ENCODE measurements at regions not wholly inside any gene's neighbourhood (a gene's known extent, or its start where the extent isn't known, plus 50 kb on each side); places are given as distances from the start of the nearest gene placed in this dataset.
"Not testable (repeated sequence)": the region's sequence is repeated elsewhere in the genome, so short reads cannot be mapped to it uniquely, and the experiment has no call there.

GRCh38 chr2:34810456-34810855, 1211.4 kb upstream of the FAM98A start:
- DNase-seq = no peak
- H3K27me3 ChIP-seq = no peaks in the 10 kb centered on the region
- H3K36me3 ChIP-seq = no peaks in the 10 kb centered on the region
- no peaks in the 10 kb centered on the region for H3K4me1 ChIP-seq
- no peak overlapping the region for H3K4me3 ChIP-seq
- no peak overlapping the region for H3K27ac ChIP-seq
- TF ChIP-seq POLR2A (IDR thresholded peaks at IDR 0.05) (no peak), CTCF (IDR thresholded peaks at IDR 0.05) (no peak)
- no peaks in the 10 kb centered on the region for H3K9me3 ChIP-seq

- no peak overlapping the region for H3K4me3 ChIP-seq
- TF ChIP-seq CTCF (IDR thresholded peaks at IDR 0.05) = no peak
- no peak for TF ChIP-seq POLR2A (IDR thresholded peaks at IDR 0.05)
- H3K27me3 ChIP-seq = no peaks in the 10 kb centered on the region
- H3K9me3 ChIP-seq = no peaks in the 10 kb centered on the region
- no peaks in the 10 kb centered on the region for H3K36me3 ChIP-seq
- H3K4me1 ChIP-seq = no peaks in the 10 kb centered on the region
- no peak for DNase-seq
- H3K27ac ChIP-seq = no peak overlapping the region
These were observed 1209.3 kb upstream of the FAM98A start for GRCh38 chr2:34808426-34808825.

DNA sequence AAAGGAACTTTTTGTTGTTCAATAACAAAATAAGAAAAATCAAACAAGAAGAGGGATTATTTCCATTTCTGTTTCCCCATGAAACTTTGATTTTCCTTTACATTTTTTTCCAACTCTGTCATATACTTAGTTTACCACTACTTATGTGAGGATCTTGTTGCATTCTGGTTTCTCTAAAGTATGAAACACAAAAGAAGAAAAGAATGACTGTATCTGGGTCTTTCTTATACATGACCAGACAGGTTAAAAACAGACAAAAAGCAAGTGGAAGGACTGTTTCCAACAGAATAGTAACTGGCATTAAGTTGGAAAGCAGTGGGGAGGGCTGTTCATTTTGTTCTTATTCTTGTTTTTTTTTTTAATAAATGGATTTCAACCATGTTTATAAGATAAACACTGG, 1207.8 kb upstream of the FAM98A start:
- Histone ChIP-seq H3K27me3 (no peaks in the 10 kb centered on the region), H3K27ac (no peak overlapping the region), H3K9me3 (no peaks in the 10 kb centered on the region), H3K36me3 (no peaks in the 10 kb centered on the region), H3K4me3 (no peak overlapping the region), H3K4me1 (no peaks in the 10 kb centered on the region)
- DNase-seq = no peak
- no peak for TF ChIP-seq POLR2A (IDR thresholded peaks at IDR 0.05)
- TF ChIP-seq CTCF (IDR thresholded peaks at IDR 0.05) = no peak

DNA sequence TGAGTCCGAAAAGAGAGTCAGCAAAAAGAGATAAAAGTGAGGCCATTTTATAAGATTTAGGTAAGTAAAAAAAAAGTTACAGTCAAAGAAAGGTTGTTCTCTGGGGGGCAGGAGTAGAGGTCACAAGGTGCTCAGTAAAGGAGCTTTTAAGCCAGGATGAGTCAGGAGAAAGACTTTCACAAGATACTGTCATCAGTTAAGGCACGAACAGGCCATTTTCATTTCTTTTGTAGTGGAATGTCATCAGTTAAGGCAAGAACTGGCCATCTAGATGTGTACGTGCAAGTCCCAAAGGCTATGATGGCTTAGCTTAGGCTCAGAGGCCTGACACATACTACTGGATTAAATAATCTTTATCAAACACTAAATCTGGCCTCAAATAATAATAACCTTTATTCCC, 1207.3 kb upstream of the FAM98A start:
- no peaks in the 10 kb centered on the region for H3K27me3 ChIP-seq
- H3K4me1 ChIP-seq = no peaks in the 10 kb centered on the region
- no peak for DNase-seq
- no peak overlapping the region for H3K27ac ChIP-seq
- no peak overlapping the region for H3K4me3 ChIP-seq
- no peak for TF ChIP-seq POLR2A (IDR thresholded peaks at IDR 0.05)
- TF ChIP-seq CTCF (IDR thresholded peaks at IDR 0.05) = no peak
- H3K36me3 ChIP-seq = no peaks in the 10 kb centered on the region
- no peaks in the 10 kb centered on the region for H3K9me3 ChIP-seq

DNA sequence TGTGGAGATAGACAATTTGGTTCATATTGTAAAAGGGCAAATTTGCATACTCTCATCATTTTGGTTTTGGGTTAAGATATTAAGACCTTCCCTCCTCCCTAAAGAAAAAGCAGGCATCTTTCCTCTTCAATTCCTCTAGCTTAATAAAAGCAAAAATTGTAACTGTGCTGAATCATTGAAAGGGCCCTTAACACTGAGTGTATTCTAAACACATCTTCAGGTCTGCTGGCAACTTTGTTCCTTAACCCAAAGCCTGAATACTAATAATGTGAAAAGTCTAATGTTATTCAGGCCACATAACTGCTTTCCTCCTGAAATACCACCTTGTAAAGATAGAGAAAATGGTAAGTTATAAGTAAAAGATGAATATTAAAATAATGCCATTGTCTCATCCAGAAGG, 1200.5 kb upstream of the FAM98A start:
- no peak overlapping the region for H3K27ac ChIP-seq
- H3K36me3 ChIP-seq = no peaks in the 10 kb centered on the region
- DNase-seq = no peak
- H3K4me1 ChIP-seq = no peaks in the 10 kb centered on the region
- no peaks in the 10 kb centered on the region for H3K27me3 ChIP-seq
- no peak for TF ChIP-seq CTCF (IDR thresholded peaks at IDR 0.05)
- TF ChIP-seq POLR2A (IDR thresholded peaks at IDR 0.05) = no peak
- H3K9me3 ChIP-seq = no peaks in the 10 kb centered on the region
- no peak overlapping the region for H3K4me3 ChIP-seq

GRCh38 chr2:34795586-34795985, 1196.5 kb upstream of the FAM98A start:
- DNase-seq, H3K36me3 ChIP-seq, H3K27me3 ChIP-seq, H3K4me1 ChIP-seq, H3K9me3 ChIP-seq, H3K27ac ChIP-seq, H3K4me3 ChIP-seq: not testable (repeated sequence)
